IMR-90 (cell line): ENCODE measurements at regions not wholly inside any gene's neighbourhood (a gene's known extent, or its start where the extent isn't known, plus 50 kb on each side); places are given as distances from the start of the nearest gene placed in this dataset.

Source experiments
- ATAC-seq: fragments of 200-7000 bp; cut with Tn5 transposase; 2 replicates; pipeline ENCODE4 v1.9.1; 2020; ENCODE audit warnings: low read depth, mild to moderate bottlenecking, moderate library complexity
- BruUV-seq: library from RNA; stranded (reverse); fragments of 400-500 nt; replicated peaks from 2 replicates; lab custom pipeline; 2021; lab: Mats Ljungman, UMichigan
- CTCF ChIA-PET: fragments of 300-600 bp; formaldehyde crosslinking; extraction: SDS; loops from one replicate; lab custom pipeline; 2021; ENCODE audit warnings: antibody characterized with exemption; lab: Yijun Ruan, JAX
- POLR2A ChIA-PET: fragments of 300-600 bp; sonication (Branson Sonifier 250); formaldehyde crosslinking; loops from one replicate; lab custom pipeline; 2022; ENCODE audit warnings: antibody characterized with exemption; ENCODE audit not compliant: unreplicated experiment; lab: Charles Lee
- DNase-seq: peaks from one replicate; pipeline ENCODE4 v3.0.0; 2013
- H2AFZ ChIP-seq: replicated peaks from 2 replicates; pipeline ENCODE3; 2013; ENCODE audit warnings: low read length, mild to moderate bottlenecking; ENCODE audit not compliant: poor library complexity
- H2AK5ac ChIP-seq: 2 replicates; pipeline ENCODE4 v1.6.1; 2013; ENCODE audit warnings: low read depth, low read length, inconsistent platforms
- H2AK9ac ChIP-seq: replicated peaks from 2 replicates; pipeline ENCODE3; 2013; ENCODE audit warnings: mild to moderate bottlenecking, low read depth, low read length, moderate library complexity; ENCODE audit not compliant: poor library complexity
- H2BK120ac ChIP-seq: 2 replicates; pipeline ENCODE4 v1.6.1; 2013; ENCODE audit warnings: low read depth, low read length, inconsistent platforms
- H2BK15ac ChIP-seq: 3 replicates; pipeline ENCODE4 v1.6.1; 2013; ENCODE audit warnings: low read depth, low read length, inconsistent platforms
- H2BK20ac ChIP-seq: 2 replicates; pipeline ENCODE4 v1.6.1; 2013; ENCODE audit warnings: low read depth, mild to moderate bottlenecking, inconsistent platforms, low read length, moderate library complexity
- H2BK5ac ChIP-seq: 2 replicates; pipeline ENCODE4 v1.6.1; 2013; ENCODE audit warnings: mild to moderate bottlenecking, low read depth, low read length, inconsistent platforms; ENCODE audit not compliant: poor library complexity, severe bottlenecking
- H3K14ac ChIP-seq: replicated peaks from 2 replicates; pipeline ENCODE4 v1.6.1; 2013; ENCODE audit warnings: low read depth, low read length, inconsistent platforms
- H3K18ac ChIP-seq: 2 replicates; pipeline ENCODE4 v1.6.1; 2013; ENCODE audit warnings: low read depth, low read length, control low read depth
- H3K23ac ChIP-seq: 2 replicates; pipeline ENCODE4 v1.6.1; 2013; ENCODE audit warnings: low read depth, low read length, inconsistent platforms
- H3K27ac ChIP-seq: 2 replicates; pipeline ENCODE4 v1.5.1; 2013; ENCODE audit warnings: mild to moderate bottlenecking, control low read depth, low read length; ENCODE audit not compliant: insufficient read depth
- H3K27me3 ChIP-seq: 2 replicates; pipeline ENCODE4 v1.6.1; 2013; ENCODE audit warnings: low read length; ENCODE audit not compliant: control insufficient read depth, insufficient read depth
- H3K36me3 ChIP-seq: 2 replicates; pipeline ENCODE4 v1.6.1; 2013; ENCODE audit warnings: low read length, mixed read lengths; ENCODE audit not compliant: control insufficient read depth, insufficient read depth
- H3K4ac ChIP-seq: 2 replicates; pipeline ENCODE4 v1.6.1; 2013; ENCODE audit warnings: low read depth, low read length, inconsistent platforms
- H3K4me1 ChIP-seq: 2 replicates; pipeline ENCODE4 v1.6.1; 2013; ENCODE audit warnings: low read length, mixed read lengths; ENCODE audit not compliant: control insufficient read depth, insufficient read depth
- H3K4me2 ChIP-seq: 2 replicates; pipeline ENCODE4 v1.6.1; 2013; ENCODE audit warnings: low read depth, mild to moderate bottlenecking, control low read depth, low read length, moderate library complexity
- H3K4me3 ChIP-seq: 2 replicates; pipeline ENCODE4 v1.5.1; 2013; ENCODE audit warnings: low read depth, mild to moderate bottlenecking, control low read depth, low read length, moderate library complexity; ENCODE audit not compliant: insufficient read depth
- H3K56ac ChIP-seq: 2 replicates; pipeline ENCODE4 v1.6.1; 2013; ENCODE audit warnings: low read length, inconsistent platforms; ENCODE audit not compliant: insufficient read depth; ENCODE audit errors: extremely low read depth
- H3K79me1 ChIP-seq, 2 experiments: 2 replicates each; pipeline ENCODE4 v1.6.1; 2013; ENCODE audit warnings: low read length in 2 of 2, inconsistent platforms in 1 of 2, low read depth in 1 of 2
- H3K9ac ChIP-seq: 2 replicates; pipeline ENCODE4 v1.6.1; 2013; ENCODE audit warnings: low read depth, low read length, control low read depth
- H3K9me1 ChIP-seq: 2 replicates; pipeline ENCODE4 v1.6.1; 2013; ENCODE audit warnings: low read length, inconsistent platforms; ENCODE audit not compliant: insufficient read depth
- H3K9me3 ChIP-seq: 2 replicates; pipeline ENCODE4 v1.6.1; 2013; ENCODE audit warnings: low read length; ENCODE audit not compliant: control insufficient read depth, insufficient read depth
- H4K20me1 ChIP-seq: 2 replicates; pipeline ENCODE4 v1.6.1; 2013; ENCODE audit warnings: low read length, inconsistent platforms; ENCODE audit not compliant: insufficient read depth
- H4K5ac ChIP-seq: 2 replicates; pipeline ENCODE4 v1.6.1; 2013; ENCODE audit warnings: mild to moderate bottlenecking, low read depth, low read length, control low read depth
- H4K8ac ChIP-seq, 2 experiments: 2 replicates each; pipeline ENCODE4 v1.6.1; 2013; ENCODE audit warnings: low read depth in 2 of 2, low read length in 2 of 2, control low read depth in 1 of 2, inconsistent platforms in 1 of 2
- H4K91ac ChIP-seq: 2 replicates; pipeline ENCODE4 v1.6.1; 2013; ENCODE audit warnings: low read depth, low read length, inconsistent platforms; ENCODE audit not compliant: insufficient read depth
- CHD1 ChIP-seq: IDR thresholded peaks from 2 replicates; pipeline ENCODE4 v1.6.1; 2012; ENCODE audit warnings: low read depth, low read length, improper control_type of control experiment
- WGBS, 2 experiments: methylation state at CpG; one replicate each; pipeline versions ENCODE4 v1.1.5 to v1.1.7; 2013; ENCODE audit warnings: missing lambda C conversion rate in 2 of 2; ENCODE audit not compliant: insufficient read length in 1 of 2; ENCODE audit errors: extremely low coverage in 2 of 2; 5-methylcytosine and 5-hydroxymethylcytosine counted together
- dilution Hi-C: fragments of 300-500 bp; cut with HindIII; formaldehyde crosslinking; loops from one replicate; pipeline ENCODE4 v1.14.3; 2018; ENCODE audit warnings: low sequenced_read_pairs; ENCODE audit not compliant: unreplicated experiment
- in situ Hi-C: fragments of 300-500 bp; cut with MboI; formaldehyde crosslinking; loops from 3 replicates; pipeline ENCODE4 v1.14.3; 2019; ENCODE audit warnings: low sequenced_read_pairs, inconsistent platforms, mixed read lengths
- intact Hi-C: fragments of 100-400 bp; cut with micrococcal nuclease; formaldehyde crosslinking; loops from 2 replicates; pipeline ENCODE4 v1.10.0; 2022

GRCh38 chr10:65394502-65395297, 1531.1 kb upstream of the LRRTM3 start:
- Histone ChIP-seq H3K56ac (no peak overlapping the region), H2BK5ac (no peak overlapping the region), H2AK9ac (no peak overlapping the region), H3K9ac (no peak overlapping the region), H4K8ac (no peak overlapping the region), H2BK120ac (no peak overlapping the region), H3K79me1 (no peaks in the 10 kb centered on the region), H3K36me3 (no peaks in the 10 kb centered on the region), H2BK15ac (no peak overlapping the region), H3K9me3 (no peaks in the 10 kb centered on the region; the same call in 1 of the 2 replicates), H2BK20ac (no peak overlapping the region), H3K27ac (no peak overlapping the region), H3K27me3 (no peaks in the 10 kb centered on the region), H4K5ac (no peak overlapping the region), H3K9me1 (no peaks in the 10 kb centered on the region), H2AFZ (no peak overlapping the region), H4K91ac (no peak overlapping the region), H3K14ac (no peak overlapping the region), H3K4me3 (no peak overlapping the region), H3K4ac (no peak overlapping the region), H4K20me1 (no peaks in the 10 kb centered on the region), H2AK5ac (no peak overlapping the region), H3K18ac (no peak overlapping the region), H3K4me1 (no peaks in the 10 kb centered on the region), H3K4me2 (no peak overlapping the region), H3K23ac (no peak overlapping the region)
- intact Hi-C loops (no loop called here), dilution Hi-C loops (no loop called here), in situ Hi-C loops (no loop called here)
- no peak for TF ChIP-seq CHD1
- no TSS peak for BruUV-seq
- ATAC-seq (no peak), DNase-seq (no peak)
- CTCF ChIA-PET: no interaction called here
- POLR2A ChIA-PET: no interaction called here
- no CpG with 5 or more reads among the region's 2 CpGs for WGBS, 2 experiments
